ENCODE measurements at regions not wholly inside any gene's neighbourhood (a gene's known extent, or its start where the extent isn't known, plus 50 kb on each side); places are given as distances from the start of the nearest gene placed in this dataset.

- dilution Hi-C loops (cut with MboI; ENCODE audit: extremely low pct_ligation_motif_present, low sequenced_read_pairs) = no loop called here
- Histone ChIP-seq H3K79me2 (ENCODE audit: control insufficient read depth, insufficient read depth, low read length) (no peaks in the 10 kb centered on the region), H3K27me3 (ENCODE audit: control insufficient read depth, extremely low read depth, insufficient read depth, low read length) (no peaks in the 10 kb centered on the region), H3K36me3 (ENCODE audit: control insufficient read depth in 2 of 2, extremely low read depth in 1 of 2, insufficient read depth in 2 of 2, low read length in 2 of 2) (no peaks in the 10 kb centered on the region), H3K9me3 (ENCODE audit: control insufficient read depth, low read depth, low read length) (no peaks in the 10 kb centered on the region), H3K4me2 (ENCODE audit: control insufficient read depth, extremely low read depth, insufficient read depth, low read depth, low read length) (no peak overlapping the region), H2AFZ (ENCODE audit: control insufficient read depth, low read length) (no peak overlapping the region), H4K20me1 (ENCODE audit: control insufficient read depth, extremely low read depth, insufficient read depth, low read length) (no peaks in the 10 kb centered on the region), H3K9me1 (ENCODE audit: control insufficient read depth, extremely low read depth, insufficient read depth, low read length) (no peaks in the 10 kb centered on the region), H3K9ac (ENCODE audit: control insufficient read depth, extremely low read depth, insufficient read depth, low read length) (no peak overlapping the region), H3K27ac (ENCODE audit: control insufficient read depth, insufficient read depth, low read length) (no peak overlapping the region), H3K4me1 (ENCODE audit: control insufficient read depth, extremely low read depth, insufficient read depth, low read length) (no peaks in the 10 kb centered on the region), H3K4me3 (ENCODE audit: control insufficient read depth in 2 of 3, extremely low read depth in 1 of 3, insufficient read depth in 2 of 3, low read depth in 1 of 3, low read length in 3 of 3) (no peak overlapping the region)
- DNase-seq (ENCODE audit: low read depth, low spot score) = no peak
- no peak for FAIRE-seq
- TF ChIP-seq CTCF (optimal IDR thresholded peaks at IDR 0.05 in 1 of 3, IDR thresholded peaks at IDR 0.05 in 1 of 3, conservative IDR thresholded peaks at IDR 0.05 in 1 of 3; ENCODE audit: extremely low read depth in 1 of 3, insufficient read depth in 2 of 3, low read length in 3 of 3) = no peak
- TF ChIP-seq EZH2 (IDR thresholded peaks at IDR 0.05; ENCODE audit: low read length) = no peak
Measured at GRCh38 chrX:146144039-146144438, 326.4 kb downstream of the SLITRK2 start.

GRCh38 chrX:146154191-146154590 is 336.6 kb downstream of the SLITRK2 start:
- no peak overlapping the region for H3K27ac ChIP-seq (ENCODE audit: control insufficient read depth, insufficient read depth, low read length)
- H3K9ac ChIP-seq (ENCODE audit: control insufficient read depth, extremely low read depth, insufficient read depth, low read length) = no peak overlapping the region
- no peaks in the 10 kb centered on the region for H3K4me1 ChIP-seq (ENCODE audit: control insufficient read depth, extremely low read depth, insufficient read depth, low read length)
- TF ChIP-seq EZH2 (IDR thresholded peaks at IDR 0.05; ENCODE audit: low read length) (no peak), CTCF (optimal IDR thresholded peaks at IDR 0.05 in 1 of 3, IDR thresholded peaks at IDR 0.05 in 1 of 3, conservative IDR thresholded peaks at IDR 0.05 in 1 of 3; ENCODE audit: extremely low read depth in 1 of 3, insufficient read depth in 2 of 3, low read length in 3 of 3) (no peak)
- no peak for DNase-seq (ENCODE audit: low read depth, low spot score)
- dilution Hi-C loops (cut with MboI; ENCODE audit: extremely low pct_ligation_motif_present, low sequenced_read_pairs) = no loop called here
- H3K4me2 ChIP-seq (ENCODE audit: control insufficient read depth, extremely low read depth, insufficient read depth, low read depth, low read length) = no peak overlapping the region
- no peak overlapping the region for H3K4me3 ChIP-seq (ENCODE audit: control insufficient read depth in 2 of 3, extremely low read depth in 1 of 3, insufficient read depth in 2 of 3, low read depth in 1 of 3, low read length in 3 of 3)
- H3K9me3 ChIP-seq (ENCODE audit: control insufficient read depth, low read depth, low read length) = no peaks in the 10 kb centered on the region
- H3K79me2 ChIP-seq (ENCODE audit: control insufficient read depth, insufficient read depth, low read length) = no peaks in the 10 kb centered on the region
- no peaks in the 10 kb centered on the region for H3K36me3 ChIP-seq (ENCODE audit: control insufficient read depth in 2 of 2, extremely low read depth in 1 of 2, insufficient read depth in 2 of 2, low read length in 2 of 2)
- H4K20me1 ChIP-seq (ENCODE audit: control insufficient read depth, extremely low read depth, insufficient read depth, low read length) = no peaks in the 10 kb centered on the region
- no peak for FAIRE-seq
- H3K27me3 ChIP-seq (ENCODE audit: control insufficient read depth, extremely low read depth, insufficient read depth, low read length) = no peaks in the 10 kb centered on the region
- H3K9me1 ChIP-seq (ENCODE audit: control insufficient read depth, extremely low read depth, insufficient read depth, low read length) = no peaks in the 10 kb centered on the region
- H2AFZ ChIP-seq (ENCODE audit: control insufficient read depth, low read length) = no peak overlapping the region

All from keratinocyte (primary cell).